HEK293T (cell line): ENCODE measurements at regions not wholly inside any gene's neighbourhood (a gene's known extent, or its start where the extent isn't known, plus 50 kb on each side); places are given as distances from the start of the nearest gene placed in this dataset.

Source experiments
- CTCF ChIA-PET: fragments of 350-600 bp; formaldehyde crosslinking; extraction: SDS; loops from one replicate; lab custom pipeline; 2021; ENCODE audit warnings: antibody characterized with exemption, inconsistent platforms; lab: Yijun Ruan, JAX
- POLR2A ChIA-PET: fragments of 350-600 bp; formaldehyde crosslinking; extraction: SDS; loops from one replicate; lab custom pipeline; 2020; ENCODE audit warnings: antibody characterized with exemption, inconsistent platforms; lab: Yijun Ruan, JAX
- DNase-seq: peaks from one replicate; pipeline ENCODE4 v3.0.0; 2012; ENCODE audit warnings: mixed read lengths; ENCODE audit errors: extremely low spot score
- ARNT ChIP-seq: fragments of 450-650 bp; IDR thresholded peaks from 2 replicates; pipeline ENCODE4 v1.6.1; 2017; ENCODE audit warnings: mild to moderate bottlenecking
- BHLHE40 ChIP-seq: fragments of 450-650 bp; IDR thresholded peaks from 2 replicates; pipeline ENCODE4 v1.6.1; 2016; ENCODE audit warnings: mild to moderate bottlenecking, moderate library complexity, borderline replicate concordance
- CTBP1 ChIP-seq: fragments of 450-650 bp; IDR thresholded peaks from 2 replicates; pipeline ENCODE4 v1.6.1; 2016; ENCODE audit warnings: borderline replicate concordance
- ELF4 ChIP-seq: fragments of 450-650 bp; IDR thresholded peaks from 2 replicates; pipeline ENCODE4 v1.6.1; 2017; ENCODE audit warnings: antibody characterized with exemption
- FOXA1 ChIP-seq: fragments of 450-650 bp; IDR thresholded peaks from 2 replicates; pipeline ENCODE4 v1.6.1; 2016; ENCODE audit warnings: mild to moderate bottlenecking
- FOXK2 ChIP-seq: fragments of 450-650 bp; IDR thresholded peaks from 2 replicates; pipeline ENCODE4 v1.6.1; 2016; ENCODE audit warnings: mild to moderate bottlenecking
- FOXM1 ChIP-seq: fragments of 450-650 bp; IDR thresholded peaks from 2 replicates; pipeline ENCODE4 v1.6.1; 2017; ENCODE audit warnings: mild to moderate bottlenecking, borderline replicate concordance
- HDGF ChIP-seq: fragments of 450-650 bp; IDR thresholded peaks from 2 replicates; pipeline ENCODE4 v1.6.1; 2017; ENCODE audit warnings: antibody characterized with exemption, borderline replicate concordance
- L3MBTL2 ChIP-seq: fragments of 450-650 bp; conservative IDR thresholded peaks from 2 replicates; pipeline ENCODE4 v1.6.1; 2016; ENCODE audit warnings: mild to moderate bottlenecking
- LEF1 ChIP-seq: fragments of 450-650 bp; IDR thresholded peaks from 2 replicates; pipeline ENCODE4 v1.6.1; 2017; ENCODE audit warnings: mild to moderate bottlenecking, borderline replicate concordance
- NFRKB ChIP-seq: fragments of 450-650 bp; IDR thresholded peaks from 2 replicates; pipeline ENCODE4 v1.6.1; 2016; ENCODE audit warnings: mild to moderate bottlenecking, moderate library complexity
- SP1 ChIP-seq: fragments of 450-650 bp; IDR thresholded peaks from 2 replicates; pipeline ENCODE4 v1.6.1; 2017
- SUZ12 ChIP-seq: fragments of 450-650 bp; IDR thresholded peaks from 2 replicates; pipeline ENCODE4 v1.6.1; 2016; ENCODE audit warnings: mild to moderate bottlenecking
- TARDBP ChIP-seq: fragments of 450-650 bp; IDR thresholded peaks from 2 replicates; pipeline ENCODE4 v1.6.1; 2016
- ZNF384 ChIP-seq: fragments of 450-650 bp; IDR thresholded peaks from 2 replicates; pipeline ENCODE4 v1.6.1; 2016
- TF ChIP-seq, protein P1 (sequence below): fragments of 450-650 bp; IDR thresholded peaks from 2 replicates; pipeline ENCODE4 v1.6.1; 2016

DNA sequence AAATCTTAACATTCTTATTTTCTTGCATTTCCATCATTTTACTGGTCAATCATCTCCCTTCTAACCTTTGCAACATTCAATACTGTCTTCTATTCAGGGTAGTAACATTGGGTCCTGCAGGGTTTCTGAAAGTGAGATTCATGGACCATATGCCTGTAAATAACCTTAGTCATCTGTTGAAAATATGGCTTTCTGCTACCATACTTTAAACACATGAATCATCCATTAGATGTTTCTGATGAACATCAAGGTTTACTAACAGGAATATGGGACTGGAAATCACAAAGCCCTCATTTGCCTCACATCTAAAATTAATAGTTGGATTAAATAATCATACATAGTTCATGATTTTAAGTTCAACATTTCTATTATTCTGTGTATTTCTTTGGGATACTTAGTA lies 475.9 kb upstream of the MARCKS start:
- POLR2A ChIA-PET, result no interaction called here
- TF ChIP-seq BHLHE40 (no peak), HDGF (no peak), LEF1 (no peak), SUZ12 (no peak), FOXK2 (no peak), TARDBP (no peak), ELF4 (no peak), ZNF384 (no peak), NFRKB (no peak), FOXA1 (no peak), SP1 (no peak)
- TF ChIP-seq, protein P1, sequence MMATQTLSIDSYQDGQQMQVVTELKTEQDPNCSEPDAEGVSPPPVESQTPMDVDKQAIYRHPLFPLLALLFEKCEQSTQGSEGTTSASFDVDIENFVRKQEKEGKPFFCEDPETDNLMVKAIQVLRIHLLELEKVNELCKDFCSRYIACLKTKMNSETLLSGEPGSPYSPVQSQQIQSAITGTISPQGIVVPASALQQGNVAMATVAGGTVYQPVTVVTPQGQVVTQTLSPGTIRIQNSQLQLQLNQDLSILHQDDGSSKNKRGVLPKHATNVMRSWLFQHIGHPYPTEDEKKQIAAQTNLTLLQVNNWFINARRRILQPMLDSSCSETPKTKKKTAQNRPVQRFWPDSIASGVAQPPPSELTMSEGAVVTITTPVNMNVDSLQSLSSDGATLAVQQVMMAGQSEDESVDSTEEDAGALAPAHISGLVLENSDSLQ, result no peak
- DNase-seq, result no peak
- CTCF ChIA-PET, result no interaction called here

DNA sequence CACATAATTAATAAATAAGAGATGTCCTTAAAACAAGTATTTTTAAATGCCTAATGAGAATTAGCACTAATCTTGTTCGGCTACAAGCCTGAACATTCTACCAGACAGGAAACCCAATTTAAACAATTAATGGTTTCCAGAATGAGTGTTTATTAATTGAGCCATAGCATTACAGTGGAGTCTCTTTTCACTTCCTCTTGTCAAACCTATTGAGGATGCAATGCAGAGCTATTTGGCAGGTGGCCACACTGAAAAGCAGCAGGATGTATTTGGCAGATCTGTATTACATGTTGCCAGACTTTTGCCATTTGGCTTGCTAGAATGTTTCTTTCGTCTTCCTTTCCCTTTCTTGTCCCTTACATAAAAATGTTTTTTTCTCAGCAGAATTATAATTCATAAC lies 475.2 kb upstream of the MARCKS start:
- POLR2A ChIA-PET, result no interaction called here
- CTCF ChIA-PET, result no interaction called here
- TF ChIP-seq FOXM1 (no peak), SUZ12 (no peak), TARDBP (no peak), SP1 (no peak), FOXA1 (no peak), HDGF (no peak), L3MBTL2 (no peak), ELF4 (no peak), ARNT (no peak), NFRKB (no peak), LEF1 (no peak)
- TF ChIP-seq, protein P1, result no peak
- no peak for DNase-seq

DNA sequence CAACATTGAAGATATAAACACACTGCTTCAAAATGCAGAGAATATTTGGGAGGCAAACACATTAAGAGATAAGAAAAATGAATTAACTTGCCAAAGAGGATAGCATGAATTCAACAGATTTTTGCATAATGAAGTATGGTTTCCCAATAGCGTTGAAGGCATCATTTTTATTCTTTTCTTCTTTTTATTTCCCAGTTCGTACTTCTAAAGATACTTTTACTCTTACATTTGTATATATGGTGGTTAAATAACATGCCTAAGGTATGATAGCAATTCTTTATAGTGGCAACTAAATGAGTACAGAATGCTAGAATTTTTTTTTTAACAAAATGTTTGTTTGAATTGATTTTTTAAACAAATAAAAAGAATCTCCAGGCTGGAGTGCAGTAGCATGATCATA lies 473.4 kb upstream of the MARCKS start:
- TF ChIP-seq ELF4, result no peak
- ChIA-PET POLR2A (no interaction called here), CTCF (no interaction called here)
- DNase-seq, result no peak

DNA sequence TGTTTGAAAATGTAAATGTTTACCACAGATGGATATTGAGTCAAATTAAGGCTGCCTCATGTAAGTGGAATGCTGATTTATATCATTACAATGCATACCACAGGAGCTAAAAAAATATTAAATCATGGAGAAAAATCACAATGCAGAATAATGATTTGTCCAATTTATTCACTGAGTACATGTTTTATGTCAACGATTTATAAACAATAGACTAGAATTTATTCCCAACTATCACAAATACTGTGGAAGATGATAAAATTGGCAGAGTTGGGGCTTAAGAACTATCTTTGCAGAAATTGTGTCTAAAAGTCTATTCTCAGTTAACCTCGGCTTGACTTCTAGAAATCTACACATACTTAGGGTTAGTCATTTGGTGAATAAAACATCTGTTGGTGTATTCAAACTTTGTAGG lies 472.1 kb upstream of the MARCKS start:
- CTCF ChIA-PET, result no interaction called here
- DNase-seq, result no peak
- POLR2A ChIA-PET, result no interaction called here
- no peak for TF ChIP-seq HDGF
- TF ChIP-seq FOXM1, result no peak
- no peak for TF ChIP-seq LEF1
- no peak for TF ChIP-seq ZNF384
- no peak for TF ChIP-seq FOXK2
- TF ChIP-seq FOXA1, result no peak
- TF ChIP-seq NFRKB, result no peak
- TF ChIP-seq, protein P1, result no peak
- TF ChIP-seq ELF4, result no peak
- TF ChIP-seq CTBP1, result no peak
- no peak for TF ChIP-seq BHLHE40
- TF ChIP-seq TARDBP, result no peak
- no peak for TF ChIP-seq SUZ12
- no peak for TF ChIP-seq ARNT
- no peak for TF ChIP-seq L3MBTL2
- TF ChIP-seq SP1, result no peak

DNA sequence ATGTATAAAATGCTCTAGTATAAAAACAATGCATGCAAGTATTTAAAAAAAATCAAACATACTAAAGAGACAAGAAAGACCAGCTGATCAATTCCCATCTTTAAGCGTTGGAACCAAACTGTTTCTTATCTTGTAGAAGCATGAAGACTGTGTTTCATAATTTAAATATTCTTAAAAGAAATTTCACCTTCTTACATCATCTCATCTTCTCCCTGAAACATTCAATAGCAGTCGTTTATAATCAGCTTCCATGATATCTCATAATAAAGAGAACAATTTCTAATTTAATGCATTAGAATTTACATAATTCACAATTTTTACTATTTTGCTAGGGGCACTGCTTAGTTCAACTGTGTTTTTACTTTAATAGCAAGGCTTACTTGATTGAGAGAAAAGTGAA lies 468.1 kb upstream of the MARCKS start:
- CTCF ChIA-PET, result interaction anchor here (0.7 kb wide), 1 partner anchor 47 kb away, joined by 3 read pairs; no protein-coding TSS in a partner anchor
- TF ChIP-seq CTBP1 (no peak), ARNT (no peak), ELF4 (no peak), TARDBP (no peak), LEF1 (no peak), FOXA1 (no peak), L3MBTL2 (no peak), HDGF (no peak), SP1 (no peak), FOXM1 (no peak), FOXK2 (no peak), ZNF384 (no peak), SUZ12 (no peak), NFRKB (no peak), BHLHE40 (no peak)
- TF ChIP-seq, protein P1, result no peak
- no peak for DNase-seq
- POLR2A ChIA-PET, result no interaction called here

DNA sequence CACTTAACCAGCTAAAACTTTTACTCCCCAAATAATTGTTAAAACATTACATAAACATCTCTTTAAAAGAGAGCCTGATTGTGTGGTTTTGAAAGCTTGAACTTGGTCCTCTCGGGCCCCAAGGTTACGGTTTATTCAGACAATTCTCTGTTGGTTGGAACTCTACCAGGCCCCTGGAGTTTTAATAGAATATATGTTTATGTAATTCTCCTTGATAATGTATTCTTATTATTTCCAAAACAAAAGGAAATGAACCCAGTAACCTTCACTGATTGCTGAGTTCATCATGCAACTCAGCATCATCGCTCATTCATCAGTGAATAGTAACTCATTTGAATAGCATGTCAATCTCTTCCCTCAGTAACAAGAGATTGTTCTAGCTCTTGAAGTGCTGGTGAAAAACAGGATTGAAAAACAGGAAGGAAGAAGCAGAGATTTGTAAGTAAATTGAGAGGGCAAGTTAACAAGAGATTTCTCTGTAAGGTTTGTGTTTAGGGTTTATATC lies 464.5 kb upstream of the MARCKS start:
- CTCF ChIA-PET, result interaction anchor here (0.7 kb wide), 1 partner anchor 528 kb away, joined by 3 read pairs; no protein-coding TSS in a partner anchor
- POLR2A ChIA-PET, result no interaction called here
- DNase-seq, result no peak

More for the DNA sequence above, 464.5 kb upstream of the MARCKS start:
- TF ChIP-seq HDGF (no peak), ARNT (no peak), LEF1 (no peak), ELF4 (no peak), SP1 (no peak), FOXM1 (no peak), CTBP1 (no peak), NFRKB (no peak), FOXK2 (no peak), FOXA1 (no peak), L3MBTL2 (no peak), BHLHE40 (no peak)
- TF ChIP-seq, protein P1, result no peak
